ENCODE measurements at regions not wholly inside any gene's neighbourhood (a gene's known extent, or its start where the extent isn't known, plus 50 kb on each side); places are given as distances from the start of the nearest gene placed in this dataset.
"Not testable (repeated sequence)": the region's sequence is repeated elsewhere in the genome, so short reads cannot be mapped to it uniquely, and the experiment has no call there.

DNA sequence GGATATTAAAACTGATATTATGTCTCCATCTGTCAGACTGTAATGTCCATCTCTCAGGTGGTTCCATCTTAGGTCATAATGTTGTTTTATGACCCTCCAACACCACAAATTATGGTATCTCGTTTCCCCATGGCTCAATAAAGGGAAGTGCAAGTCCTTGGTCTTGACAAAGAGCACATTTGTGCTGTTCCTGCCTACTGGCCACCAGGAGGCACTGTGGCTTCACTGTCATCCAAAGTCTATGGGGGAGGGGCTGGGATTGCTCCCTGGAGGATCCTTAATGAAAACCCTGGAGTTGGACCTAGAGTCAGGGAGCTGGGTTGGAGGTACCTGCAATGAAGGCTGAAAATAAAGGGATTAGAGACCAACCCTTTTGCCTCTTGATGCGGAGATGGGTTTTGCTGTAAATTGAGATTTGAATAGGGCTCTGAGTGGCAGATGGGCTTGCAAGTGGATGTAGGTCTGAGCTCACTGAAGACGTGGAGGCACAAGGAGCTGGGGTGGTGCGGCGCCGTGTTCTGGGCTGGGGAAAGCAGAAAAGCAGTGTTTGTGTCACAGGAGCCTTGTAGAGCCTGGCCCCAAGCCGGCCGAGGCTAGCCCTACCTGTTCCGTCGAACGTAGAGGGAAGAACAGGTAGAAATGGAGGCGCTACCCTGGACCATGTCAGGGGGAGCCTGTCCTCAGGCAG lies 180.5 kb upstream of the PRSS58 start:
- H3K27me3 ChIP-seq (ENCODE audit: control insufficient read depth, insufficient read depth, low read length), result no peaks in the 10 kb centered on the region
- H3K4me3 ChIP-seq (ENCODE audit: low read depth, low read length), result no peak overlapping the region
- no peak overlapping the region for H3K27ac ChIP-seq (ENCODE audit: low read depth, low read length)
- H3K36me3 ChIP-seq (ENCODE audit: control insufficient read depth, insufficient read depth, low read length), result no peaks in the 10 kb centered on the region
- 82% methylated on average over 11 of the region's 12 CpGs for WGBS (ENCODE audit: insufficient coverage)
- DNase-seq (ENCODE audit: low read depth in 4 of 6, low spot score in 6 of 6), result no peak
- no peaks in the 10 kb centered on the region for H3K4me1 ChIP-seq (ENCODE audit: control insufficient read depth, insufficient read depth, low read length)
- H3K9me3 ChIP-seq (ENCODE audit: control insufficient read depth, insufficient read depth, low read length), result no peaks in the 10 kb centered on the region

DNA sequence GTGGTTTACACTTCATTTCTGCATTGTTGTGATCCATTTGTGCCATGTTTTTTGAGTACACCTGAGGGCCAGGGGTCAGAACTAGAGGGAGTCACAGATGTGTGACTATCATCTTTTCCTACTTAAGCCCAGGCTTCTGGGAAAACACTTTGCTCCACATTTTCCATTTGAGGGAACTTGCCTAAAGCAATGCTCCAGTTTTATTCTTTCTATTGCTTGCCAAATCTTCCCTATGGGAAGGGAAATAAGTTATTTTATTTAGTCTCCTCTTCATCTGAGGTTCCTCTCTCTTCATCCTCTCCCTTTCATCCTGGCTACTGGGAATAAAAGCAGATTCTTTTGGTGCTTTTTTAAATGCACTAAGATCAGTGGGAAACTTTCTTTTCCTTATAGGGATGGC lies 179.9 kb upstream of the PRSS58 start:
- Histone ChIP-seq H3K27me3 (ENCODE audit: control insufficient read depth, insufficient read depth, low read length) (no peaks in the 10 kb centered on the region), H3K4me3 (ENCODE audit: low read depth, low read length) (no peak overlapping the region), H3K27ac (ENCODE audit: low read depth, low read length) (no peak overlapping the region), H3K4me1 (ENCODE audit: control insufficient read depth, insufficient read depth, low read length) (no peaks in the 10 kb centered on the region), H3K36me3 (ENCODE audit: control insufficient read depth, insufficient read depth, low read length) (no peaks in the 10 kb centered on the region), H3K9me3 (ENCODE audit: control insufficient read depth, insufficient read depth, low read length) (no peaks in the 10 kb centered on the region)
- peak in 1 of 6 donors; percentile 45 for DNase-seq (ENCODE audit: low read depth in 4 of 6, low spot score in 6 of 6)

DNA sequence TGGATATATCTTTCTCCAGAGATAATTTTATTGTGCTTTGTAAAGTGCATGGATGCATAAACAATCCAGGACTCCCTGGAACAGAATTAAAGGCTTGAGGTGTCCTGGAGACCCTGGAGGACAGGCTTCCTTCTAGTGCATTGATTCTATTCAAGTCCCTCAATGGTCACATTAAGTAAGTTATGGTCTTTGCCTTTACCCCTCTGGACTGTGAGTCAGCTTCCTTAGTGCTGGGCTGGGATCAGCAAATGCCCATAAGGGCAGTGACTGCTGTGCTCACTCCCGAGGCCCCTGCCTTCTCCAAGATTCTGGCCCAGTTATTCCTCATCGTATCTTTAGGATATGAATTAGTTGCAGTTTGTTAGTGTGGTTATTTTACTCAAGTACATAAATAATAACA lies 178.7 kb upstream of the PRSS58 start:
- H3K36me3 ChIP-seq (ENCODE audit: control insufficient read depth, insufficient read depth, low read length), result no peaks in the 10 kb centered on the region
- H3K4me1 ChIP-seq (ENCODE audit: control insufficient read depth, insufficient read depth, low read length), result no peaks in the 10 kb centered on the region
- WGBS (ENCODE audit: insufficient coverage), result no CpG with 5 or more reads among the region's 2 CpGs
- H3K4me3 ChIP-seq (ENCODE audit: low read depth, low read length), result no peak overlapping the region
- H3K9me3 ChIP-seq (ENCODE audit: control insufficient read depth, insufficient read depth, low read length), result no peaks in the 10 kb centered on the region
- H3K27me3 ChIP-seq (ENCODE audit: control insufficient read depth, insufficient read depth, low read length), result no peaks in the 10 kb centered on the region
- no peak overlapping the region for H3K27ac ChIP-seq (ENCODE audit: low read depth, low read length)
- DNase-seq (ENCODE audit: low read depth in 4 of 6, low spot score in 6 of 6), result no peak

DNA sequence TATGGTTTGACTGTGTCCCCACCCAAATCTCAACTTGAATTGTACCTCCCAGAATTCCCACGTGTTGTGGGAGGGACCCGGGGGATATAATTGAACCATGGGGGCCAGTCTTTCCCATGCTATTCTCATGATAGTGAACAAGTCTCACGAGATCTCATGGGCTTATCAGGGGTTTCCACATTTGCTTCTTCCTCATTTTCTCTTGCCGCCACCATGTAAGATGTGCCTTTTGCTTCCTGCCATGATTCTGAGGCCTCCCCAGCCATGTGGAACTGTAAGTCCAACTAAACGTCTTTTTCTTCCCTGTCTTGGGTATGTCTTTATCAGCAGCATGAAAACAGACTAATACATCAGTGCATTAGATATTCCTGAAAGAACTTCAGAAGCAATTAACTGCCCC lies 177.7 kb upstream of the PRSS58 start:
- DNase-seq (ENCODE audit: low read depth in 4 of 6, low spot score in 6 of 6); H3K4me1 ChIP-seq (ENCODE audit: control insufficient read depth, insufficient read depth, low read length); H3K27ac ChIP-seq (ENCODE audit: low read depth, low read length); H3K9me3 ChIP-seq (ENCODE audit: control insufficient read depth, insufficient read depth, low read length); H3K4me3 ChIP-seq (ENCODE audit: low read depth, low read length); H3K36me3 ChIP-seq (ENCODE audit: control insufficient read depth, insufficient read depth, low read length); H3K27me3 ChIP-seq (ENCODE audit: control insufficient read depth, insufficient read depth, low read length): not testable (repeated sequence)
- WGBS (ENCODE audit: insufficient coverage), result 96% methylated on average over 5 of the region's 5 CpGs

DNA sequence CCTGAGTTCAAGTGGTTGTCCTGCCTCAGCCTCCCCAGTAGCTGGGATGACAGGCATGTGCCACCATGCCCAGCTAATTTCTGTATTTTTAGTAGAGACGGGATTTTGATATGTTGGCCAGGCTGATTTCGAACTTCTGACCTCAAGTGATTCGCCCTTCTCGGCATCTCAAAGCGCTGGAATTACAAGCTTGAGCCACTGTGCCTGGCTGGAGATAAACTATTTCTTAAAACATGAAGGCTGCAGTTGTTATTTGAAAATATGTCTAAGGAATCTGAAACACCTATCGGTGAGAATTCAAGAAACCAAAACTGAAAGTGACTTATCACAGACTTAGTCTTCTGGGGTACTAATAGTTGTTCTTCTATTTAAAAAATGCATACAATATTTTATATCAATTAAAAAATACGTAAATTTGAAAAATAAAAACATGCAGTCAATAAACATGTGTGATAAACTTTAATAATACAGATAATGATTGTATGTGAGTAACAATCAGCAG lies 176.9 kb upstream of the PRSS58 start:
- H3K4me1 ChIP-seq (ENCODE audit: control insufficient read depth, insufficient read depth, low read length), result no peaks in the 10 kb centered on the region
- WGBS (ENCODE audit: insufficient coverage), result 98% methylated on average over 5 of the region's 7 CpGs

DNA sequence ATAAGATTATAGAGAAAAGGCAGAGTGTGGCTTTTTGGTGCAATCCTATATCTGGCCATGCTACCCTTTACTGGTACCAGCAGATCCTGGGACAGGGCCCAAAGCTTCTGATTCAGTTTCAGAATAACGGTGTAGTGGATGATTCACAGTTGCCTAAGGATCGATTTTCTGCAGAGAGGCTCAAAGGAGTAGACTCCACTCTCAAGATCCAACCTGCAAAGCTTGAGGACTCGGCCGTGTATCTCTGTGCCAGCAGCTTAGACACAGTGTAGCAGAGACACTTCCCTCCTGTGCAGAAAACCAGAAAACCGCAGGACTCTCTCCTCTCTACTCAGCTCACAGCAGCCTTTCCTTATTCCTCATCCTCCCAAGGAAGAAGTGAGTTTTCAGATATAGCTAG lies 176.3 kb upstream of the PRSS58 start:
- not testable (repeated sequence) for H3K4me1 ChIP-seq (ENCODE audit: control insufficient read depth, insufficient read depth, low read length); DNase-seq (ENCODE audit: low read depth in 4 of 6, low spot score in 6 of 6)
- 95% methylated on average over 2 of the region's 5 CpGs for WGBS (ENCODE audit: insufficient coverage)

More for the DNA sequence above, 176.9 kb upstream of the PRSS58 start:
- Histone ChIP-seq H3K27me3 (ENCODE audit: control insufficient read depth, insufficient read depth, low read length) (no peaks in the 10 kb centered on the region), H3K9me3 (ENCODE audit: control insufficient read depth, insufficient read depth, low read length) (no peaks in the 10 kb centered on the region), H3K36me3 (ENCODE audit: control insufficient read depth, insufficient read depth, low read length) (no peaks in the 10 kb centered on the region), H3K4me3 (ENCODE audit: low read depth, low read length) (no peak overlapping the region), H3K27ac (ENCODE audit: low read depth, low read length) (no peak overlapping the region)
- no peak for DNase-seq (ENCODE audit: low read depth in 4 of 6, low spot score in 6 of 6)

DNA sequence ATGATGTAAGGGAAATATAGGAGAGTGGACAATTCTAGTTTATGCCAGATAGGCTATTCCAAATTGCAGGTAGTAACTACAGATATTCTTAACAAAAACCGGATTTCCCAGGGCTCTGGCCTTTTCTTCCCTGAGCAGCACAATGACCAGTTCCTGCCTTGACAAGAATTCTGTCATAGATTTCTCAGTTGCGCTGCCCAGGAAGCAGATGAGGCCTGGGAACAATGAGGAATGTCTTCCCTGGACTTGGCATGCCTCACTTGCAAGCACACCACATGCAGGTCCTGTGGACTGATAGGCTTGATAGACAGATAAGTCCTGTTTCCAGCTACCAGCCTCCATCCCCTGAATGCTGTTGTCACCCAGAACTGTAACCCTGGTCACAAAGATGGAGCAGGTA lies 174.5 kb upstream of the PRSS58 start:
- H3K4me3 ChIP-seq (ENCODE audit: low read depth, low read length), result no peak overlapping the region
- no peaks in the 10 kb centered on the region for H3K9me3 ChIP-seq (ENCODE audit: control insufficient read depth, insufficient read depth, low read length)
- WGBS (ENCODE audit: insufficient coverage), result 67% methylated on average over 1 of the region's 2 CpGs
- no peaks in the 10 kb centered on the region for H3K4me1 ChIP-seq (ENCODE audit: control insufficient read depth, insufficient read depth, low read length)
- H3K36me3 ChIP-seq (ENCODE audit: control insufficient read depth, insufficient read depth, low read length), result no peaks in the 10 kb centered on the region
- DNase-seq (ENCODE audit: low read depth in 4 of 6, low spot score in 6 of 6), result no peak
- no peaks in the 10 kb centered on the region for H3K27me3 ChIP-seq (ENCODE audit: control insufficient read depth, insufficient read depth, low read length)
- no peak overlapping the region for H3K27ac ChIP-seq (ENCODE audit: low read depth, low read length)

More for the DNA sequence above, 176.3 kb upstream of the PRSS58 start:
- not testable (repeated sequence) for H3K9me3 ChIP-seq (ENCODE audit: control insufficient read depth, insufficient read depth, low read length); H3K4me3 ChIP-seq (ENCODE audit: low read depth, low read length); H3K27ac ChIP-seq (ENCODE audit: low read depth, low read length); H3K36me3 ChIP-seq (ENCODE audit: control insufficient read depth, insufficient read depth, low read length); H3K27me3 ChIP-seq (ENCODE audit: control insufficient read depth, insufficient read depth, low read length)

DNA sequence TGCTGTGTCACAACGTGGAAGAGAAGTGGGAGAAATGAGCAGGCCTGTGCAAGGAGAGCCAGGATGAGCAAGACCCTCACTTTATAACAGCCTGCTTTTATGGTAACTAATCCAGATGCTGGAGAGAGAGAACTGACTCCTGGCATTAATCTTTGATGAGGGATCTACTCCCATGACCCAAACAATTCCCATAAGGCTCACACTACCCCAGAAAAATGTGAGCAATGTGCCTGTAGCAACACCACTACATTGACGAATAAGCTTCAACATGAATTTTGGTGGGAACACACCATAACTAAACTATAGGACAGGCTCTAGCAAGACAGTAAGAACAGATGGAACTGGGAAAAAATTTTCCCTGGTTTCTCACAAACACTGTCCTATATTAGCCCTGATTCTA lies 173.6 kb upstream of the PRSS58 start:
- no peak overlapping the region for H3K27ac ChIP-seq (ENCODE audit: low read depth, low read length)
- no peaks in the 10 kb centered on the region for H3K4me1 ChIP-seq (ENCODE audit: control insufficient read depth, insufficient read depth, low read length)
- WGBS (ENCODE audit: insufficient coverage), result no CpG with 5 or more reads among the region's 2 CpGs
- no peaks in the 10 kb centered on the region for H3K27me3 ChIP-seq (ENCODE audit: control insufficient read depth, insufficient read depth, low read length)
- H3K4me3 ChIP-seq (ENCODE audit: low read depth, low read length), result no peak overlapping the region
- no peaks in the 10 kb centered on the region for H3K9me3 ChIP-seq (ENCODE audit: control insufficient read depth, insufficient read depth, low read length)
- no peak for DNase-seq (ENCODE audit: low read depth in 4 of 6, low spot score in 6 of 6)
- H3K36me3 ChIP-seq (ENCODE audit: control insufficient read depth, insufficient read depth, low read length), result no peaks in the 10 kb centered on the region

DNA sequence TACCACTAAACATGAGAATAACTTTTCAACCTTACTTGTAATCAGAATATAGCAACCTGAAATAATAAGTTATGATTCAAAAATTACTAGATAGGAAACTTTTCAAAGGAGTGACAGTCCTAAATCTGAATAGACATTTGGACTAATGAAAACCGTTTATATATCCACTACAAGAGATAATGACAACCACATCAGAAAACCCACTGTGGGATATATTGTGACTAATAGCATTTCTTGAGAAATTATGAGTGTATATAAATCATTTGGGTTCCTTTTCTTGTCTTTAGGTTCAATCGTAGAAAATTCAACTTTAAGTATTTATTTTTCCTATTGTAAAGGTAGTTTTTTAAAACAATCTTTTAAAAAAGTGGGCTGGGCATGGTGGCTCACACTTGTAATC lies 170.2 kb upstream of the PRSS58 start:
- Histone ChIP-seq H3K27me3 (ENCODE audit: control insufficient read depth, insufficient read depth, low read length) (no peaks in the 10 kb centered on the region), H3K4me3 (ENCODE audit: low read depth, low read length) (no peak overlapping the region), H3K9me3 (ENCODE audit: control insufficient read depth, insufficient read depth, low read length) (no peaks in the 10 kb centered on the region), H3K4me1 (ENCODE audit: control insufficient read depth, insufficient read depth, low read length) (no peaks in the 10 kb centered on the region), H3K27ac (ENCODE audit: low read depth, low read length) (no peak overlapping the region), H3K36me3 (ENCODE audit: control insufficient read depth, insufficient read depth, low read length) (no peaks in the 10 kb centered on the region)
- WGBS (ENCODE audit: insufficient coverage), result no CpG with 5 or more reads among the region's 2 CpGs
- no peak for DNase-seq (ENCODE audit: low read depth in 4 of 6, low spot score in 6 of 6)

DNA sequence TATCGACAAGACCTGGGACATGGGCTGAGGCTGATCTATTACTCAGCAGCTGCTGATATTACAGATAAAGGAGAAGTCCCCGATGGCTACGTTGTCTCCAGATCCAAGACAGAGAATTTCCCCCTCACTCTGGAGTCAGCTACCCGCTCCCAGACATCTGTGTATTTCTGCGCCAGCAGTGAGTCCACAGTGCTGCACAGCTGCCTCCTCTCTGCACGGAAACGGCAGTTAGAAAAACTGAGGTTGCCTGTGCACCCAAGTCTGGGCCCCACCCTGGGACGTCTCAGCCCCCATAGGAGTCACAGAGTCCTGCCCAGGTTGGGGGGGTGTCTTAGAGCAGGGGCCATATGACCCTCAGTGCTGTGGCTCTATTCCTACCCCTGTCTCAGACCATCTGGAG lies 167.4 kb upstream of the PRSS58 start:
- Histone ChIP-seq H3K4me1 (ENCODE audit: control insufficient read depth, insufficient read depth, low read length) (no peaks in the 10 kb centered on the region), H3K9me3 (ENCODE audit: control insufficient read depth, insufficient read depth, low read length) (no peaks in the 10 kb centered on the region), H3K36me3 (ENCODE audit: control insufficient read depth, insufficient read depth, low read length) (no peaks in the 10 kb centered on the region), H3K27ac (ENCODE audit: low read depth, low read length) (no peak overlapping the region), H3K4me3 (ENCODE audit: low read depth, low read length) (no peak overlapping the region), H3K27me3 (ENCODE audit: control insufficient read depth, insufficient read depth, low read length) (no peaks in the 10 kb centered on the region)
- WGBS (ENCODE audit: insufficient coverage), result 67% methylated on average over 8 of the region's 8 CpGs
- DNase-seq (ENCODE audit: low read depth in 4 of 6, low spot score in 6 of 6), result no peak

Data from spinal cord (tissue), 9 donors.